WTC11 (cell line): ENCODE measurements at regions not wholly inside any gene's neighbourhood (a gene's known extent, or its start where the extent isn't known, plus 50 kb on each side); places are given as distances from the start of the nearest gene placed in this dataset.

ENCODE experiments used
- ATAC-seq: fragments of 200-7000 bp; cut with Tn5 transposase; 2 replicates; pipeline ENCODE4 v1.10.0; 2021; ENCODE audit warnings: mild to moderate bottlenecking, moderate library complexity
- CTCF ChIA-PET: fragments of 300-600 bp; sonication (Branson Sonifier 250); formaldehyde crosslinking; loops from one replicate; lab custom pipeline; 2021; ENCODE audit warnings: antibody characterized with exemption; lab: Charles Lee
- POLR2A ChIA-PET: fragments of 350-600 bp; sonication (Branson Sonifier 250); formaldehyde crosslinking; loops from one replicate; lab custom pipeline; 2021; ENCODE audit warnings: antibody characterized with exemption; lab: Charles Lee
- DNase-seq: peaks from one replicate; pipeline ENCODE4 v3.0.0; 2021; ENCODE audit warnings: low spot score
- H3K27ac Mint-ChIP-seq: 2 replicates; pipeline ENCODE4 v1.8.0; 2021; ENCODE audit warnings: mixed read lengths
- H3K27me3 Mint-ChIP-seq: 2 replicates; pipeline ENCODE4 v1.8.0; 2021; ENCODE audit warnings: low read depth, mild to moderate bottlenecking, moderate library complexity, mixed read lengths
- H3K36me3 Mint-ChIP-seq: 2 replicates; pipeline ENCODE4 v1.8.0; 2021; ENCODE audit warnings: mixed read lengths
- H3K4me1 Mint-ChIP-seq: 2 replicates; pipeline ENCODE4 v1.8.0; 2022; ENCODE audit warnings: mixed read lengths
- H3K4me3 Mint-ChIP-seq: 2 replicates; pipeline ENCODE4 v1.8.0; 2021; ENCODE audit warnings: mild to moderate bottlenecking, moderate library complexity, mixed read lengths
- H3K9me3 Mint-ChIP-seq: 2 replicates; pipeline ENCODE4 v1.8.0; 2021; ENCODE audit warnings: mixed read lengths
- IRF2 ChIP-seq: sonication (generic); formaldehyde crosslinking; IDR thresholded peaks from 2 replicates; pipeline ENCODE4 v1.8.0; 2022; ENCODE audit warnings: low read depth, missing genetic modification reagents, borderline replicate concordance
- JUN ChIP-seq: sonication (generic); formaldehyde crosslinking; IDR thresholded peaks from 2 replicates; pipeline ENCODE4 v1.8.0; 2023; ENCODE audit warnings: mild to moderate bottlenecking, missing genetic modification reagents
- MXD4 ChIP-seq: fragments of 250-450 bp; sonication (Bioruptor Pico); IDR thresholded peaks from 2 replicates; pipeline ENCODE4 v1.8.0; 2021; ENCODE audit warnings: mild to moderate bottlenecking, moderate library complexity, borderline replicate concordance
- NFATC4 ChIP-seq: fragments of 250-450 bp; sonication (Bioruptor Pico); IDR thresholded peaks from 2 replicates; pipeline ENCODE4 v1.9.0; 2021; ENCODE audit warnings: mild to moderate bottlenecking
- NR3C1 ChIP-seq: sonication (generic); formaldehyde crosslinking; conservative IDR thresholded peaks from 2 replicates; pipeline ENCODE4 v1.8.1; 2023; ENCODE audit warnings: low read depth, mild to moderate bottlenecking, missing genetic modification reagents
- RELA ChIP-seq: sonication (generic); formaldehyde crosslinking; IDR thresholded peaks from 2 replicates; pipeline ENCODE4 v1.8.1; 2022; ENCODE audit warnings: missing genetic modification reagents, mild to moderate bottlenecking, borderline replicate concordance
- RORB ChIP-seq: fragments of 250-450 bp; sonication (Bioruptor Pico); IDR thresholded peaks from 2 replicates; pipeline ENCODE4 v1.9.0; 2021; ENCODE audit warnings: mild to moderate bottlenecking
- ZBTB21 ChIP-seq: sonication (generic); formaldehyde crosslinking; IDR thresholded peaks from 2 replicates; pipeline ENCODE4 v1.8.1; 2023; ENCODE audit warnings: mild to moderate bottlenecking, missing genetic modification reagents, borderline replicate concordance
- TF ChIP-seq, protein P1 (sequence below): sonication (generic); formaldehyde crosslinking; IDR thresholded peaks from 2 replicates; pipeline ENCODE4 v1.8.1; 2023; ENCODE audit warnings: mild to moderate bottlenecking, missing genetic modification reagents, moderate library complexity
- TF ChIP-seq, protein P2 (sequence below): sonication (generic); formaldehyde crosslinking; IDR thresholded peaks from 2 replicates; pipeline ENCODE4 v1.8.0; 2023; ENCODE audit warnings: mild to moderate bottlenecking, missing genetic modification reagents
- TF ChIP-seq, protein P3 (sequence below): fragments of 250-450 bp; sonication (Bioruptor Pico); IDR thresholded peaks from 2 replicates; pipeline ENCODE4 v1.9.0; 2021; ENCODE audit warnings: mild to moderate bottlenecking
- TF ChIP-seq, protein P4 (sequence below): sonication (generic); formaldehyde crosslinking; conservative IDR thresholded peaks from 2 replicates; pipeline ENCODE4 v1.8.1; 2023; ENCODE audit warnings: mild to moderate bottlenecking, low read depth, missing genetic modification reagents, moderate library complexity
- TF ChIP-seq, protein P5 (sequence below): fragments of 250-450 bp; sonication (Bioruptor Pico); IDR thresholded peaks from 2 replicates; pipeline ENCODE4 v2.1.2; 2022; ENCODE audit warnings: mild to moderate bottlenecking, moderate library complexity
- TF ChIP-seq, protein P6 (sequence below): fragments of 250-450 bp; sonication (Bioruptor Pico); IDR thresholded peaks from 2 replicates; pipeline ENCODE4 v1.9.0; 2021; ENCODE audit warnings: mild to moderate bottlenecking
- TF ChIP-seq, protein P7 (sequence below): sonication (generic); formaldehyde crosslinking; IDR thresholded peaks from 2 replicates; pipeline ENCODE4 v1.8.0; 2022; ENCODE audit warnings: mild to moderate bottlenecking, missing genetic modification reagents

DNA sequence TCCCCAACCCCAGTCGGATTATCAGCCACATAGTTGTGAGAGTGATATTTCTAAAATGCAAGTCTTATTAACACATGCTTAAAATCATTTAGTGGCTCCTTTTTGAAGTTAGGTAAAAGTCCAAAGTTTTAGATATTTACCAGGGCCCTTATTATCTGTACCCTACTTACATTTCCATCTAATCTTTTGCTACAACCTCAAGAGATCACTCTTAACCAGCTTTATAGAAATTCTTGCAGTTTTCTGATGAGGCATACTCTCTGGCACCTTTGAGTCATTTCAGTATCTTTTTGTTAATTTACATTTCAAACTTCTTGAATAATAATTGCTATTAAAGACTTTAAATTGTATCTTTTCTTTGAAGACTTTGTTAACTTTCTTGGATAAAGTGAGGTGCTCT lies 453.3 kb downstream of the RFPL4B start:
- no peak for ATAC-seq
- no peaks in the 10 kb centered on the region for H3K36me3 Mint-ChIP-seq
- H3K27me3 Mint-ChIP-seq: peaks cover 24% of the 10 kb centered on the region
- ChIA-PET POLR2A (no interaction called here), CTCF (no interaction called here)
- no peak overlapping the region for H3K4me3 Mint-ChIP-seq
- no peak overlapping the region for H3K27ac Mint-ChIP-seq
- H3K9me3 Mint-ChIP-seq: peaks cover 9% of the 10 kb centered on the region
- DNase-seq: no peak
- peaks cover 6% of the 10 kb centered on the region for H3K4me1 Mint-ChIP-seq
- TF ChIP-seq IRF2 (CRISPR knock-in tag): no peak
- TF ChIP-seq, protein P1, sequence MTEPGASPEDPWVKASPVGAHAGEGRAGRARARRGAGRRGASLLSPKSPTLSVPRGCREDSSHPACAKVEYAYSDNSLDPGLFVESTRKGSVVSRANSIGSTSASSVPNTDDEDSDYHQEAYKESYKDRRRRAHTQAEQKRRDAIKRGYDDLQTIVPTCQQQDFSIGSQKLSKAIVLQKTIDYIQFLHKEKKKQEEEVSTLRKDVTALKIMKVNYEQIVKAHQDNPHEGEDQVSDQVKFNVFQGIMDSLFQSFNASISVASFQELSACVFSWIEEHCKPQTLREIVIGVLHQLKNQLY (CRISPR knock-in tag): no peak
- no peak for TF ChIP-seq MXD4
- no peak for TF ChIP-seq NFATC4 (CRISPR knock-in tag)
- TF ChIP-seq, protein P2, sequence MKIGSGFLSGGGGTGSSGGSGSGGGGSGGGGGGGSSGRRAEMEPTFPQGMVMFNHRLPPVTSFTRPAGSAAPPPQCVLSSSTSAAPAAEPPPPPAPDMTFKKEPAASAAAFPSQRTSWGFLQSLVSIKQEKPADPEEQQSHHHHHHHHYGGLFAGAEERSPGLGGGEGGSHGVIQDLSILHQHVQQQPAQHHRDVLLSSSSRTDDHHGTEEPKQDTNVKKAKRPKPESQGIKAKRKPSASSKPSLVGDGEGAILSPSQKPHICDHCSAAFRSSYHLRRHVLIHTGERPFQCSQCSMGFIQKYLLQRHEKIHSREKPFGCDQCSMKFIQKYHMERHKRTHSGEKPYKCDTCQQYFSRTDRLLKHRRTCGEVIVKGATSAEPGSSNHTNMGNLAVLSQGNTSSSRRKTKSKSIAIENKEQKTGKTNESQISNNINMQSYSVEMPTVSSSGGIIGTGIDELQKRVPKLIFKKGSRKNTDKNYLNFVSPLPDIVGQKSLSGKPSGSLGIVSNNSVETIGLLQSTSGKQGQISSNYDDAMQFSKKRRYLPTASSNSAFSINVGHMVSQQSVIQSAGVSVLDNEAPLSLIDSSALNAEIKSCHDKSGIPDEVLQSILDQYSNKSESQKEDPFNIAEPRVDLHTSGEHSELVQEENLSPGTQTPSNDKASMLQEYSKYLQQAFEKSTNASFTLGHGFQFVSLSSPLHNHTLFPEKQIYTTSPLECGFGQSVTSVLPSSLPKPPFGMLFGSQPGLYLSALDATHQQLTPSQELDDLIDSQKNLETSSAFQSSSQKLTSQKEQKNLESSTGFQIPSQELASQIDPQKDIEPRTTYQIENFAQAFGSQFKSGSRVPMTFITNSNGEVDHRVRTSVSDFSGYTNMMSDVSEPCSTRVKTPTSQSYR (CRISPR knock-in tag): no peak
- TF ChIP-seq, protein P3, sequence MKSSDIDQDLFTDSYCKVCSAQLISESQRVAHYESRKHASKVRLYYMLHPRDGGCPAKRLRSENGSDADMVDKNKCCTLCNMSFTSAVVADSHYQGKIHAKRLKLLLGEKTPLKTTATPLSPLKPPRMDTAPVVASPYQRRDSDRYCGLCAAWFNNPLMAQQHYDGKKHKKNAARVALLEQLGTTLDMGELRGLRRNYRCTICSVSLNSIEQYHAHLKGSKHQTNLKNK (CRISPR knock-in tag): no peak
- TF ChIP-seq, protein P4, sequence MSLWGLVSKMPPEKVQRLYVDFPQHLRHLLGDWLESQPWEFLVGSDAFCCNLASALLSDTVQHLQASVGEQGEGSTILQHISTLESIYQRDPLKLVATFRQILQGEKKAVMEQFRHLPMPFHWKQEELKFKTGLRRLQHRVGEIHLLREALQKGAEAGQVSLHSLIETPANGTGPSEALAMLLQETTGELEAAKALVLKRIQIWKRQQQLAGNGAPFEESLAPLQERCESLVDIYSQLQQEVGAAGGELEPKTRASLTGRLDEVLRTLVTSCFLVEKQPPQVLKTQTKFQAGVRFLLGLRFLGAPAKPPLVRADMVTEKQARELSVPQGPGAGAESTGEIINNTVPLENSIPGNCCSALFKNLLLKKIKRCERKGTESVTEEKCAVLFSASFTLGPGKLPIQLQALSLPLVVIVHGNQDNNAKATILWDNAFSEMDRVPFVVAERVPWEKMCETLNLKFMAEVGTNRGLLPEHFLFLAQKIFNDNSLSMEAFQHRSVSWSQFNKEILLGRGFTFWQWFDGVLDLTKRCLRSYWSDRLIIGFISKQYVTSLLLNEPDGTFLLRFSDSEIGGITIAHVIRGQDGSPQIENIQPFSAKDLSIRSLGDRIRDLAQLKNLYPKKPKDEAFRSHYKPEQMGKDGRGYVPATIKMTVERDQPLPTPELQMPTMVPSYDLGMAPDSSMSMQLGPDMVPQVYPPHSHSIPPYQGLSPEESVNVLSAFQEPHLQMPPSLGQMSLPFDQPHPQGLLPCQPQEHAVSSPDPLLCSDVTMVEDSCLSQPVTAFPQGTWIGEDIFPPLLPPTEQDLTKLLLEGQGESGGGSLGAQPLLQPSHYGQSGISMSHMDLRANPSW (CRISPR knock-in tag): no peak
- TF ChIP-seq RORB (CRISPR knock-in tag): no peak
- TF ChIP-seq, protein P5, sequence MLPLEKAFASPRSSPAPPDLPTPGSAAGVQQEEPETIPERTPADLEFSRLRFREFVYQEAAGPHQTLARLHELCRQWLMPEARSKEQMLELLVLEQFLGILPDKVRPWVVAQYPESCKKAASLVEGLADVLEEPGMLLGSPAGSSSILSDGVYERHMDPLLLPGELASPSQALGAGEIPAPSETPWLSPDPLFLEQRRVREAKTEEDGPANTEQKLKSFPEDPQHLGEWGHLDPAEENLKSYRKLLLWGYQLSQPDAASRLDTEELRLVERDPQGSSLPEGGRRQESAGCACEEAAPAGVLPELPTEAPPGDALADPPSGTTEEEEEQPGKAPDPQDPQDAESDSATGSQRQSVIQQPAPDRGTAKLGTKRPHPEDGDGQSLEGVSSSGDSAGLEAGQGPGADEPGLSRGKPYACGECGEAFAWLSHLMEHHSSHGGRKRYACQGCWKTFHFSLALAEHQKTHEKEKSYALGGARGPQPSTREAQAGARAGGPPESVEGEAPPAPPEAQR (CRISPR knock-in tag): no peak
- no peak for TF ChIP-seq RELA (CRISPR knock-in tag)
- TF ChIP-seq ZBTB21 (CRISPR knock-in tag): no peak
- TF ChIP-seq NR3C1: no peak
- TF ChIP-seq JUN (CRISPR knock-in tag): no peak
- TF ChIP-seq, protein P6, sequence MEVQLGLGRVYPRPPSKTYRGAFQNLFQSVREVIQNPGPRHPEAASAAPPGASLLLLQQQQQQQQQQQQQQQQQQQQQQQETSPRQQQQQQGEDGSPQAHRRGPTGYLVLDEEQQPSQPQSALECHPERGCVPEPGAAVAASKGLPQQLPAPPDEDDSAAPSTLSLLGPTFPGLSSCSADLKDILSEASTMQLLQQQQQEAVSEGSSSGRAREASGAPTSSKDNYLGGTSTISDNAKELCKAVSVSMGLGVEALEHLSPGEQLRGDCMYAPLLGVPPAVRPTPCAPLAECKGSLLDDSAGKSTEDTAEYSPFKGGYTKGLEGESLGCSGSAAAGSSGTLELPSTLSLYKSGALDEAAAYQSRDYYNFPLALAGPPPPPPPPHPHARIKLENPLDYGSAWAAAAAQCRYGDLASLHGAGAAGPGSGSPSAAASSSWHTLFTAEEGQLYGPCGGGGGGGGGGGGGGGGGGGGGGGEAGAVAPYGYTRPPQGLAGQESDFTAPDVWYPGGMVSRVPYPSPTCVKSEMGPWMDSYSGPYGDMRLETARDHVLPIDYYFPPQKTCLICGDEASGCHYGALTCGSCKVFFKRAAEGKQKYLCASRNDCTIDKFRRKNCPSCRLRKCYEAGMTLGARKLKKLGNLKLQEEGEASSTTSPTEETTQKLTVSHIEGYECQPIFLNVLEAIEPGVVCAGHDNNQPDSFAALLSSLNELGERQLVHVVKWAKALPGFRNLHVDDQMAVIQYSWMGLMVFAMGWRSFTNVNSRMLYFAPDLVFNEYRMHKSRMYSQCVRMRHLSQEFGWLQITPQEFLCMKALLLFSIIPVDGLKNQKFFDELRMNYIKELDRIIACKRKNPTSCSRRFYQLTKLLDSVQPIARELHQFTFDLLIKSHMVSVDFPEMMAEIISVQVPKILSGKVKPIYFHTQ (CRISPR knock-in tag): no peak
- TF ChIP-seq, protein P7, sequence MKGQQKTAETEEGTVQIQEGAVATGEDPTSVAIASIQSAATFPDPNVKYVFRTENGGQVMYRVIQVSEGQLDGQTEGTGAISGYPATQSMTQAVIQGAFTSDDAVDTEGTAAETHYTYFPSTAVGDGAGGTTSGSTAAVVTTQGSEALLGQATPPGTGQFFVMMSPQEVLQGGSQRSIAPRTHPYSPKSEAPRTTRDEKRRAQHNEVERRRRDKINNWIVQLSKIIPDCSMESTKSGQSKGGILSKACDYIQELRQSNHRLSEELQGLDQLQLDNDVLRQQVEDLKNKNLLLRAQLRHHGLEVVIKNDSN (CRISPR knock-in tag): no peak
